ENCODE measurements at regions not wholly inside any gene's neighbourhood (a gene's known extent, or its start where the extent isn't known, plus 50 kb on each side); places are given as distances from the start of the nearest gene placed in this dataset.

DNA sequence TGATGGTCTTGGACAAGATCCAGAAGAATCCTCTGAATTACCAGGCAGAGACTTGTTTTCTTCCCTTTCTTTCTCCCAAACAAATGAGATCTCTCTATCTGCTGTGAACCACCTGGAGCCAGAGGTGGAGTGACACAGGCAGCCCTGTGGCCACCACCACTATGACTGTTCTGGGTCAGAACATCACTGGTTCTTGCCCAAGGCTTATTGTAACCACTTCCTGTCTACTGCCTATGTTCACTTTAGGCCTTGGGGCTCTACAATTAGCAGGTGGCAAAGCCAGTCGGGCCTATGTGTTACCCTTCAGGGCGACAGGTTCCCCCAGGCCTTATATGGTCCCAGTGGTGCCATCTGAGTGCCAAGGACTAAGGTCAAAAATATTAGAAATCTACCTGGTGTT, 161.2 kb downstream of the GLUD2 start:
- Histone ChIP-seq H3K4me1 (replicated peaks) (no peaks in the 10 kb centered on the region), H3K27ac (no peak overlapping the region), H3K27me3 (replicated peaks; ENCODE audit: insufficient read depth) (no peaks in the 10 kb centered on the region), H3K4me3 (no peak overlapping the region), H3K9me3 (no peaks in the 10 kb centered on the region), H3K36me3 (no peaks in the 10 kb centered on the region)
- 83% methylated on average over 1 of the region's 2 CpGs for WGBS
- no peak for TF ChIP-seq POLR2AphosphoS5 (IDR thresholded peaks at IDR 0.05)
- no peak for TF ChIP-seq POLR2A (IDR thresholded peaks at IDR 0.05)
- TF ChIP-seq, protein P1, sequence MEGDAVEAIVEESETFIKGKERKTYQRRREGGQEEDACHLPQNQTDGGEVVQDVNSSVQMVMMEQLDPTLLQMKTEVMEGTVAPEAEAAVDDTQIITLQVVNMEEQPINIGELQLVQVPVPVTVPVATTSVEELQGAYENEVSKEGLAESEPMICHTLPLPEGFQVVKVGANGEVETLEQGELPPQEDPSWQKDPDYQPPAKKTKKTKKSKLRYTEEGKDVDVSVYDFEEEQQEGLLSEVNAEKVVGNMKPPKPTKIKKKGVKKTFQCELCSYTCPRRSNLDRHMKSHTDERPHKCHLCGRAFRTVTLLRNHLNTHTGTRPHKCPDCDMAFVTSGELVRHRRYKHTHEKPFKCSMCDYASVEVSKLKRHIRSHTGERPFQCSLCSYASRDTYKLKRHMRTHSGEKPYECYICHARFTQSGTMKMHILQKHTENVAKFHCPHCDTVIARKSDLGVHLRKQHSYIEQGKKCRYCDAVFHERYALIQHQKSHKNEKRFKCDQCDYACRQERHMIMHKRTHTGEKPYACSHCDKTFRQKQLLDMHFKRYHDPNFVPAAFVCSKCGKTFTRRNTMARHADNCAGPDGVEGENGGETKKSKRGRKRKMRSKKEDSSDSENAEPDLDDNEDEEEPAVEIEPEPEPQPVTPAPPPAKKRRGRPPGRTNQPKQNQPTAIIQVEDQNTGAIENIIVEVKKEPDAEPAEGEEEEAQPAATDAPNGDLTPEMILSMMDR (IDR thresholded peaks at IDR 0.05), result no peak
- no peak for DNase-seq (ENCODE audit: low spot score)
- intact Hi-C loops (cut with DNase I), result no loop called here

DNA sequence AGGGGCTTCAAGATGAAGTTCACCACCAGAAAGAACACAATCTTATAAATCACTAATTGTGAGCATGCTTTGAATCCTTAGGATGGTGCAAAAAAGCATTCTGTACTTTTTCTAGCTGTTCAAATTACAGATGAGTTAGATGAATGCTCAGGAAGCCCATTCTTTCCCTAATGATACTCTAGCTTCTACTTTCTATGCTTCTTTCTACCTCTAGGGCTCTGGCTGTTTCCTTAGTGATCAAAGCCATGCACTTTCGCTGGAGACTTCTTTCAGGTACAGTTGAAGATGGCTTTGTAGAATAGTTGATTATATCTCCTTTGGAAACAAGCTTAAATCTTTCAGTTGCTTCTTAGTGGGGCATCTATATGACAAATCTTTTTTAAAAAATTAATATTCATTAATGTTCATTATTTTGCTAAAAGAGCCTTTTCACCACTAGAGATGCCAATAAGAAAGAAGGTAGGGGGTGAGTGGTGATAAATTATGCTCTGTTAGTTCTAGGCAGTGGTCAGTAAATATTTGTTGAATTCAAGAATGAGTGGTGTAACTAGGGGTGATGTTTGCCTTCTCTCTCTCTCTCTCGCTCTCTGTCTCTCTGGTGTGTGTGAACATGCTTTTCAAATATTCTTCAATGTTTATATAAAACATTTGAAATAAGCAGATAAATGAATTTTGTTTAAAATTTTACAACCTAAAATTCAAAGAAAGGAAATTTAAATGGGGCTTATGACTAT, 169.4 kb downstream of the GLUD2 start:
- Histone ChIP-seq H3K4me3 (no peak overlapping the region), H3K27me3 (replicated peaks; ENCODE audit: insufficient read depth) (no peaks in the 10 kb centered on the region), H3K36me3 (no peaks in the 10 kb centered on the region), H3K4me1 (replicated peaks) (no peaks in the 10 kb centered on the region), H3K27ac (no peak overlapping the region), H3K9me3 (no peaks in the 10 kb centered on the region)
- intact Hi-C loops (cut with DNase I), result no loop called here
- TF ChIP-seq POLR2A (IDR thresholded peaks at IDR 0.05) (no peak), POLR2AphosphoS5 (IDR thresholded peaks at IDR 0.05) (no peak)
- TF ChIP-seq, protein P1 (IDR thresholded peaks at IDR 0.05), result no peak
- 46% methylated on average over 2 of the region's 2 CpGs for WGBS
- no peak for DNase-seq (ENCODE audit: low spot score)

DNA sequence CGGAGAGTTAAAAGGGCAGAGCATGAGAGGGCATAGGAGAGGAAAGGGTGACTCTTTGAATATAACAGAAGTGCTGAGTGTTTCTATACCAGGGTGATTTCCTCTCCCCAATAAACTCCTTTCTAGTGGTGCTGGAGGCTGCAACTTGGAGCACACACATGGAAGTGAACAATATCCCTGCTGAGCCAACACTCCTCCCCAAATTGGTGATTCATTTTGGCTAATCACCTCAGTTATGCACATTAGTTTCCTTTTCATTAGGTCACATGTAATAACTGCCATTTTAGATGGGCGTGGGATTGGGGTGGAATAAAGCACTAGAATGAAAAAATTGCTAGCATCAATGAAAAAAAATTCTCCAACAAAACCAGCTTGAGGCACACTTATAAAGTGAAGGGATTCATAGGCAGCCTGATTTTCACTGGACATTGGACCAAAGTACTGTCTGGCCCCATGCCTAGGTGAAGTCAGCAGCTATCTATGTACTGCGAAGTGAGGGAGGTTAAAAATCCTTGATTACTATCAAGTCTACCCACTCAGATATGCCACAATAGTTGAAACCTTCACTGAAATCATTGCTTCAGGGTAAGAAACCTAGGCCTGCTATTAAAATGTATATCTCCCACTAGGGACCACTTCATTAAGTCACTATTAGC, 174.0 kb downstream of the GLUD2 start:
- no peaks in the 10 kb centered on the region for H3K27me3 ChIP-seq (replicated peaks; ENCODE audit: insufficient read depth)
- no peak overlapping the region for H3K4me3 ChIP-seq
- H3K9me3 ChIP-seq, result no peaks in the 10 kb centered on the region
- H3K27ac ChIP-seq, result no peak overlapping the region
- no peaks in the 10 kb centered on the region for H3K36me3 ChIP-seq
- TF ChIP-seq POLR2A (IDR thresholded peaks at IDR 0.05) (no peak), POLR2AphosphoS5 (IDR thresholded peaks at IDR 0.05) (no peak)
- TF ChIP-seq, protein P1 (IDR thresholded peaks at IDR 0.05), result no peak
- no peak for DNase-seq (ENCODE audit: low spot score)
- H3K4me1 ChIP-seq (replicated peaks), result no peaks in the 10 kb centered on the region
- intact Hi-C loops (cut with DNase I), result no loop called here
- 85% methylated on average over 3 of the region's 3 CpGs for WGBS

DNA sequence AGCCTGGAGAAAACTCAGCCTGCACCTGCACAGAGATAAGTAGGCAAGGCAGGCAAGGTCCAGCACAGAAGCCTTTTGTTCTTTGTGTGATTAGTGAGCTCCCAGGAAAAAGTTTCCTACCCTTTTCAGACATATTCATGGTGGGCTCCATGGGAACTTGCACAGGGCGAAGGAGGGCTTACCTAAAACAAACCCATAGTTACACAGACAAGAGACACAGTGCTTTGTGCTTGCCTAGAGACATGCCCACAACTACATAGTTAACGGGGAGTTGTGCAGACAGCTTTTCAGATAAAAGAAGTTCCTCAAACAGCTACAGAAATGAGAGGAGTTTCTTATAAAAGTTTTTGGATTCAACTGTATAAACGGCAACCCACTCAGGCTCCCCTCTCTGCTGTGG, 180.5 kb downstream of the GLUD2 start:
- intact Hi-C loops (cut with DNase I), result no loop called here
- no peaks in the 10 kb centered on the region for H3K27me3 ChIP-seq (replicated peaks; ENCODE audit: insufficient read depth)
- no peaks in the 10 kb centered on the region for H3K4me1 ChIP-seq (replicated peaks)
- no peaks in the 10 kb centered on the region for H3K36me3 ChIP-seq
- no peak overlapping the region for H3K27ac ChIP-seq
- no peak for DNase-seq (ENCODE audit: low spot score)
- no peaks in the 10 kb centered on the region for H3K9me3 ChIP-seq
- no peak overlapping the region for H3K4me3 ChIP-seq
- TF ChIP-seq POLR2AphosphoS5 (IDR thresholded peaks at IDR 0.05) (no peak), POLR2A (IDR thresholded peaks at IDR 0.05) (no peak)
- TF ChIP-seq, protein P1 (IDR thresholded peaks at IDR 0.05), result no peak
- 32% methylated on average over 3 of the region's 3 CpGs for WGBS

Data from prostate gland (tissue), 2 donors.